Stimulated activated CD8-positive, alpha-beta memory T cell treated with anti-CD3 and anti-CD28 coated beads, Interleukin-4, amount 100 ng/mL, for 24 hours (primary cell): ENCODE measurements at regions not wholly inside any gene's neighbourhood (a gene's known extent, or its start where the extent isn't known, plus 50 kb on each side); places are given as distances from the start of the nearest gene placed in this dataset.
"Not testable (repeated sequence)": the region's sequence is repeated elsewhere in the genome, so short reads cannot be mapped to it uniquely, and the experiment has no call there.

Experiments
- DNase-seq: peaks from one replicate; pipeline ENCODE4 v3.0.0-alpha.2; 2020; ENCODE audit warnings: low read depth

GRCh38 chr6:150767571-150768018, 97.9 kb upstream of the MTHFD1L start:
- no peak for DNase-seq

- no peak for DNase-seq
Observed at GRCh38 chr6:150770637-150771036, 94.9 kb upstream of the MTHFD1L start.

GRCh38 chr6:150773969-150774368, 91.5 kb upstream of the MTHFD1L start:
- DNase-seq: no peak

- no peak for DNase-seq
Observed at GRCh38 chr6:150775415-150776203, 89.9 kb upstream of the MTHFD1L start.

GRCh38 chr6:150777736-150778135, 87.8 kb upstream of the MTHFD1L start:
- no peak for DNase-seq

- no peak for DNase-seq
Observed at GRCh38 chr6:150783813-150784212, 81.7 kb upstream of the MTHFD1L start.

- DNase-seq: no peak
Observed at GRCh38 chr6:150787429-150787828, 78.1 kb upstream of the MTHFD1L start.

- no peak for DNase-seq
Observed at GRCh38 chr6:150788089-150788488, 77.4 kb upstream of the MTHFD1L start.

GRCh38 chr6:150789906-150790305, 75.6 kb upstream of the MTHFD1L start:
- not testable (repeated sequence) for DNase-seq

GRCh38 chr6:150791717-150792116, 73.8 kb upstream of the MTHFD1L start:
- no peak for DNase-seq

GRCh38 chr6:150797949-150798348, 67.6 kb upstream of the MTHFD1L start:
- DNase-seq: no peak

- no peak for DNase-seq
Observed at GRCh38 chr6:150799276-150799805, 66.2 kb upstream of the MTHFD1L start.

GRCh38 chr6:150800674-150801314, 64.7 kb upstream of the MTHFD1L start:
- DNase-seq: no peak

GRCh38 chr6:150806790-150807189, 58.7 kb upstream of the MTHFD1L start:
- no peak for DNase-seq

- DNase-seq: peak; percentile 28
Observed at GRCh38 chr6:150813319-150813992, 52.0 kb upstream of the MTHFD1L start.

GRCh38 chr6:150813993-150814359, 51.5 kb upstream of the MTHFD1L start:
- no peak for DNase-seq
